ENCODE measurements at regions not wholly inside any gene's neighbourhood (a gene's known extent, or its start where the extent isn't known, plus 50 kb on each side); places are given as distances from the start of the nearest gene placed in this dataset.

DNA sequence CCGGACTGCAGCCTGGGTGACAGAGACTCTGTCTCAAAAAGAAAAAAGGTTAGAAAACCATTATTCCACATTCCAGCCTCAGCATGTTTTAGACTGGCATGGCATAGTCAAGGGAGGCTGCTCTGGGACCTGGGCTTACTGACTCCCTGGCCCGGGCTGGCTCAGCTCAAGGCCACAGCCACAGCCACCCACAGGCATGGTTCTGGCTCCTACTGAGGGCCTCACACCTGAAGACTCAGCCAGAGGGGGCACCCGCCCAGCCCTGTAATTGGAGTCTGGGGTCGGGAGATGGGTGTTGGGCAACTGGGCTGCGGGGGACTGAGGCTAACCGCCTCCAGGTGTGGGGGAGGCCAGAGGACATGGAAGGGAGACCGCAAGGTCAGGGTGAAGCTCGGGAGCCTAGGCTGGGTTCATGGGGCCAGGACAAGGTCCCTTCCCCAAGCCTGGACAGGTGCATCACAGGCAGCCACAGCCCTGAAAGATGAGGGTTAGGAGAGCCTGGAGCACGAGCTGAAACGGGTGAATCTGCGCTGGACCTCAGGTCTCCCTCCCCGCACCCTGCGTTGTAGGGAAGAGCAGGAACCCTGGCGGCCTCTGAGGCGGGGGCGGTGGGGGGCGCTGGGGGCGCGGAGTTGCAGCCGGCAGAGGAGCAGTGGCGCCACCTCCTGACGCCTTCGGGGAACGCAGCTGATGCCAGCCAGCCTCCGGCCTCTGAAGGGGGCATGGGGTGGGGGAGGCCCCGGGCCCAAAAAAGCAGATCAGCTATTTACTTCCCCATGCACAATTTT lies 67.7 kb upstream of the SRSF6 start:
- ChIA-PET POLR2A (ENCODE audit: unreplicated experiment) (no interaction called here), CTCF (no interaction called here)
- H2AFZ ChIP-seq (ENCODE audit: low read length) = no peak overlapping the region
- no peak overlapping the region for H3K4me2 ChIP-seq (ENCODE audit: low read length)
- no peak overlapping the region for H3K9ac ChIP-seq (ENCODE audit: low read length)
- DNase-seq (no peak), ATAC-seq (no peak)
- no peaks in the 10 kb centered on the region for H3K9me2 ChIP-seq (replicated peaks; ENCODE audit: low read length)
- H4K20me1 ChIP-seq (ENCODE audit: low read length) = no peaks in the 10 kb centered on the region
- no peak for TF ChIP-seq EZH2phosphoT487 (IDR thresholded peaks at IDR 0.05; ENCODE audit: borderline replicate concordance, low read length)
- TF ChIP-seq, protein P1, sequence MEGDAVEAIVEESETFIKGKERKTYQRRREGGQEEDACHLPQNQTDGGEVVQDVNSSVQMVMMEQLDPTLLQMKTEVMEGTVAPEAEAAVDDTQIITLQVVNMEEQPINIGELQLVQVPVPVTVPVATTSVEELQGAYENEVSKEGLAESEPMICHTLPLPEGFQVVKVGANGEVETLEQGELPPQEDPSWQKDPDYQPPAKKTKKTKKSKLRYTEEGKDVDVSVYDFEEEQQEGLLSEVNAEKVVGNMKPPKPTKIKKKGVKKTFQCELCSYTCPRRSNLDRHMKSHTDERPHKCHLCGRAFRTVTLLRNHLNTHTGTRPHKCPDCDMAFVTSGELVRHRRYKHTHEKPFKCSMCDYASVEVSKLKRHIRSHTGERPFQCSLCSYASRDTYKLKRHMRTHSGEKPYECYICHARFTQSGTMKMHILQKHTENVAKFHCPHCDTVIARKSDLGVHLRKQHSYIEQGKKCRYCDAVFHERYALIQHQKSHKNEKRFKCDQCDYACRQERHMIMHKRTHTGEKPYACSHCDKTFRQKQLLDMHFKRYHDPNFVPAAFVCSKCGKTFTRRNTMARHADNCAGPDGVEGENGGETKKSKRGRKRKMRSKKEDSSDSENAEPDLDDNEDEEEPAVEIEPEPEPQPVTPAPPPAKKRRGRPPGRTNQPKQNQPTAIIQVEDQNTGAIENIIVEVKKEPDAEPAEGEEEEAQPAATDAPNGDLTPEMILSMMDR (conservative IDR thresholded peaks at IDR 0.05; ENCODE audit: low read depth, low read length) = peak; percentile 51
- TF ChIP-seq EZH2 (IDR thresholded peaks at IDR 0.05; ENCODE audit: low read length, unreplicated experiment) = no peak
- peaks cover 34% of the 10 kb centered on the region for H3K27me3 ChIP-seq (ENCODE audit: low read length)
- no peaks in the 10 kb centered on the region for H3K79me2 ChIP-seq (ENCODE audit: low read length)
- no TSS peak for BruUV-seq (replicated peaks)
- H3F3A ChIP-seq (ENCODE audit: low read length, unreplicated experiment) = no peaks in the 10 kb centered on the region
- intact Hi-C loops (cut with micrococcal nuclease) = no loop called here
- H3K36me3 ChIP-seq (ENCODE audit: low read depth, low read length) = no peaks in the 10 kb centered on the region
- H3K27ac ChIP-seq (ENCODE audit: low read length) = no peak overlapping the region
- H3K4me1 ChIP-seq (ENCODE audit: insufficient read depth, low read length) = no peaks in the 10 kb centered on the region
- H3K4me3 ChIP-seq (ENCODE audit: low read length) = no peak overlapping the region
- no peaks in the 10 kb centered on the region for H3K9me3 ChIP-seq (ENCODE audit: low read length)

DNA sequence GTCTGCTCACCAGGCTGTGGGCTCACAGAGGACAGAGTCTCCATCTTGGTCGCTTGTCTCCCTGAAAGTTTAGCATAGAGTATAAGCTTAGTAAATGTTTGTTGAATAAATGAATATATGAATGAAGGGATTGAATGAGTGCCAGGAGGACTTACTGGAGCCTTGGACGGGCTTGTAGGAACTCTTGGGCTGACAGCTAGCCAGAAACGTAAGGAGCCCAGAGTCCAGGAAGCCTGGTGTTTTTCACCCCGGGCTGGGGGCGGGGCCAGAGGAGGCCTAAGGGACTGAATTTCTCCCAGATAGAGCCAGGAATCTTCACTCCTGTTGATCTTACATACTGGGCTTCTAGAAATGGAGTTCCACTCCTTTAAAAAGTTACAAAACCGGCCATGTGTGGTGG lies 68.5 kb upstream of the SRSF6 start:
- Histone ChIP-seq H3K36me3 (ENCODE audit: low read depth, low read length) (no peaks in the 10 kb centered on the region), H3K4me1 (ENCODE audit: insufficient read depth, low read length) (no peaks in the 10 kb centered on the region), H3F3A (ENCODE audit: low read length, unreplicated experiment) (no peaks in the 10 kb centered on the region), H3K9me2 (replicated peaks; ENCODE audit: low read length) (no peaks in the 10 kb centered on the region), H3K9ac (ENCODE audit: low read length) (no peak overlapping the region), H3K79me2 (ENCODE audit: low read length) (no peaks in the 10 kb centered on the region), H3K9me3 (ENCODE audit: low read length) (no peaks in the 10 kb centered on the region), H3K27me3 (ENCODE audit: low read length) (peaks cover 30% of the 10 kb centered on the region), H3K4me3 (ENCODE audit: low read length) (no peak overlapping the region), H3K27ac (ENCODE audit: low read length) (no peak overlapping the region), H2AFZ (ENCODE audit: low read length) (no peak overlapping the region), H4K20me1 (ENCODE audit: low read length) (no peaks in the 10 kb centered on the region), H3K4me2 (ENCODE audit: low read length) (no peak overlapping the region)
- TF ChIP-seq EZH2phosphoT487 (IDR thresholded peaks at IDR 0.05; ENCODE audit: borderline replicate concordance, low read length) (no peak), EZH2 (IDR thresholded peaks at IDR 0.05; ENCODE audit: low read length, unreplicated experiment) (no peak)
- TF ChIP-seq, protein P1 (conservative IDR thresholded peaks at IDR 0.05; ENCODE audit: low read depth, low read length) = no peak
- DNase-seq (no peak), ATAC-seq (no peak)
- CTCF ChIA-PET = no interaction called here
- no TSS peak for BruUV-seq (replicated peaks)
- POLR2A ChIA-PET (ENCODE audit: unreplicated experiment) = no interaction called here
- intact Hi-C loops (cut with micrococcal nuclease) = no loop called here

DNA sequence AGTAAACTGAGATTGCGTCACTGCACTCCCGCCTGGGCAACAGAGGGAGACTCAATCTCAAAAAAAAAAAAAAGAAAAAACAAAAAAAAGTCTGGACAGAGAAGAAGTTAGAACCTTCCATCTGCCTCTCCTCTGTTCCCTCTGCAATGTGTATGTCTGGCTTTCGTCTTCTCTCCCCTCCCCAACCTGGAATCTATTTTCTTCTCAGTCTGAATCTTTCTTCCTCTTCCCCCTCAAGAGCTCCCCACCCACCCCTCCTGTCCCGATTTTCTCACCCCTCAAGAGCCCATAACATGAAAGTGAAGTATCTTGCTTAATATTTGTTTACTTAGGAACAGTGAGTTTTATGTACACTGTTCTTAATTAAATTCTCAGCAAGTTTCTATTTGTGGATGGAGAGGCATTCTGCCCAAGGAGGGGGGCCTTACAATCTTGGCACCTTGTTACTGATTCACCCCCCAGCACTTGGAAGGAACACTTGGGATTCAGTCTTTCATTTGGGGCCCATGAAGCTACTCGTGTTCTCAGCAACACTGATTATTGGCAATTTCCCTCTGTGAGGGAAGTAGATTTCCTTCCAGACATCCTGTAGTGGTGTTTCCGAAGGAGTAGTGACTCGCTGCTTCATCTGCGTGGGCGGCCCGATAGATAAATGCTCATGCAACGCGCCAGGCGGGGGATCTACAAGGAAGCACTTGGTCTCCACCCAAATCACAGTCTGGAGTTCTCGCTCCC lies 69.3 kb upstream of the SRSF6 start:
- Histone ChIP-seq H3K27me3 (ENCODE audit: low read length) (peaks cover 31% of the 10 kb centered on the region), H3K9ac (ENCODE audit: low read length) (no peak overlapping the region), H3K9me3 (ENCODE audit: low read length) (no peaks in the 10 kb centered on the region), H3K9me2 (replicated peaks; ENCODE audit: low read length) (no peaks in the 10 kb centered on the region), H4K20me1 (ENCODE audit: low read length) (no peaks in the 10 kb centered on the region), H3K4me1 (ENCODE audit: insufficient read depth, low read length) (no peaks in the 10 kb centered on the region), H3K4me2 (ENCODE audit: low read length) (no peak overlapping the region), H2AFZ (ENCODE audit: low read length) (no peak overlapping the region), H3K27ac (ENCODE audit: low read length) (no peak overlapping the region), H3K36me3 (ENCODE audit: low read depth, low read length) (no peaks in the 10 kb centered on the region), H3K79me2 (ENCODE audit: low read length) (no peaks in the 10 kb centered on the region), H3K4me3 (ENCODE audit: low read length) (no peak overlapping the region), H3F3A (ENCODE audit: low read length, unreplicated experiment) (no peaks in the 10 kb centered on the region)
- TF ChIP-seq, protein P1 (conservative IDR thresholded peaks at IDR 0.05; ENCODE audit: low read depth, low read length) = no peak
- TF ChIP-seq EZH2phosphoT487 (IDR thresholded peaks at IDR 0.05; ENCODE audit: borderline replicate concordance, low read length) (no peak), EZH2 (IDR thresholded peaks at IDR 0.05; ENCODE audit: low read length, unreplicated experiment) (no peak)
- intact Hi-C loops (cut with micrococcal nuclease) = no loop called here
- no TSS peak for BruUV-seq (replicated peaks)
- CTCF ChIA-PET = no interaction called here
- POLR2A ChIA-PET (ENCODE audit: unreplicated experiment) = no interaction called here
- DNase-seq (no peak), ATAC-seq (no peak)
